ENCODE measurements at regions not wholly inside any gene's neighbourhood (a gene's known extent, or its start where the extent isn't known, plus 50 kb on each side); places are given as distances from the start of the nearest gene placed in this dataset.

- TF ChIP-seq USF2 (CRISPR knock-in tag; IDR thresholded peaks at IDR 0.05) (no peak), CTCF (IDR thresholded peaks at IDR 0.05) (no peak), FOXP1 (CRISPR knock-in tag; IDR thresholded peaks at IDR 0.05; ENCODE audit: borderline replicate concordance) (no peak), AFF4 (CRISPR knock-in tag; IDR thresholded peaks at IDR 0.05; ENCODE audit: borderline replicate concordance) (no peak), CREM (CRISPR knock-in tag; IDR thresholded peaks at IDR 0.05) (no peak), TCF7 (CRISPR knock-in tag; IDR thresholded peaks at IDR 0.05; ENCODE audit: low read depth) (no peak), NFYB (CRISPR knock-in tag; conservative IDR thresholded peaks at IDR 0.05; ENCODE audit: low read depth) (no peak), MAX (CRISPR knock-in tag; IDR thresholded peaks at IDR 0.05) (no peak), FOXJ3 (CRISPR knock-in tag; IDR thresholded peaks at IDR 0.05; ENCODE audit: borderline replicate concordance) (no peak)
Measured at GRCh38 chr13:57546942-57547341, 84.6 kb upstream of the PCDH17 start.
